Tibial nerve (tissue), 4 donors: ENCODE measurements at regions not wholly inside any gene's neighbourhood (a gene's known extent, or its start where the extent isn't known, plus 50 kb on each side); places are given as distances from the start of the nearest gene placed in this dataset.

Experiments used
- DNase-seq, 2 donors: peaks; one replicate each; pipeline ENCODE4 v3.0.0-alpha.2; 2019; ENCODE audit warnings: low spot score in 2 of 2
- H3K27ac ChIP-seq, 4 donors: fragments of 200-600 bp; sonication (generic) in 3 of 4; one replicate each; pipeline ENCODE4 v1.5.1; 2017 to 2019; ENCODE audit warnings: mild to moderate bottlenecking in 1 of 4
- H3K27me3 ChIP-seq, 2 donors: fragments of 200-600 bp; sonication (generic) in 1 of 2; one replicate each; pipeline versions ENCODE4 v1.5.1 to v1.6.0; 2017 to 2019
- H3K36me3 ChIP-seq, 3 donors: fragments of 200-600 bp; sonication (generic); one replicate each; pipeline ENCODE4 v1.5.1; 2018 to 2019
- H3K4me1 ChIP-seq, 4 donors: fragments of 200-600 bp; sonication (generic) in 3 of 4; one replicate each; pipeline ENCODE4 v1.5.1; 2017 to 2019
- H3K4me3 ChIP-seq, 4 donors: fragments of 200-600 bp; sonication (generic) in 3 of 4; one replicate each; pipeline ENCODE4 v1.5.1; 2017 to 2019; ENCODE audit warnings: mild to moderate bottlenecking in 1 of 4, moderate library complexity in 1 of 4
- H3K9me3 ChIP-seq, 4 donors: fragments of 200-600 bp; sonication (generic) in 3 of 4; one replicate each; pipeline ENCODE4 v1.5.1; 2017 to 2019
- CTCF ChIP-seq, 5 experiments: fragments of 200-600 bp in 3 of 5; fragments of 450-650 bp in 2 of 5; sonication (generic) in 3 of 5; IDR thresholded peaks; one replicate each; pipeline ENCODE4 v1.5.1; 2016 to 2019; ENCODE audit warnings: antibody characterized with exemption in 5 of 5, mild to moderate bottlenecking in 3 of 5, moderate library complexity in 2 of 5
- EP300 ChIP-seq, 2 donors: sonication (generic); formaldehyde crosslinking; IDR thresholded peaks; one replicate each; pipeline ENCODE4 v1.6.1; 2017; ENCODE audit warnings: antibody characterized with exemption in 2 of 2, mild to moderate bottlenecking in 1 of 2
- POLR2A ChIP-seq, 2 donors: fragments of 450-650 bp; IDR thresholded peaks; one replicate each; pipeline ENCODE4 v1.6.1; 2017; ENCODE audit warnings: antibody characterized with exemption in 2 of 2, mild to moderate bottlenecking in 2 of 2, moderate library complexity in 2 of 2
- WGBS, 2 donors: methylation state at CpG; one replicate each; pipeline ENCODE4 v1.1.5; 2018; 5-methylcytosine and 5-hydroxymethylcytosine counted together

- WGBS, 2 donors: 67 to 70% methylated on average over 3 of the region's 3 CpGs
- no peaks in the 10 kb centered on the region for H3K36me3 ChIP-seq
- H3K4me1 ChIP-seq: no peaks in the 10 kb centered on the region
- no peak overlapping the region for H3K4me3 ChIP-seq
- no peaks in the 10 kb centered on the region for H3K9me3 ChIP-seq
- no peaks in the 10 kb centered on the region for H3K27me3 ChIP-seq
- no peak overlapping the region for H3K27ac ChIP-seq
- TF ChIP-seq EP300 (IDR thresholded peaks at IDR 0.05) (no peak), POLR2A (IDR thresholded peaks at IDR 0.05) (no peak), CTCF (IDR thresholded peaks at IDR 0.05) (no peak)
- DNase-seq: no peak
Measured at GRCh38 chr2:180927030-180927686, 53.2 kb upstream of the UBE2E3 start.

GRCh38 chr2:180925700-180926099, 54.7 kb upstream of the UBE2E3 start:
- TF ChIP-seq EP300 (IDR thresholded peaks at IDR 0.05) (no peak), CTCF (IDR thresholded peaks at IDR 0.05) (no peak), POLR2A (IDR thresholded peaks at IDR 0.05) (no peak)
- Histone ChIP-seq H3K36me3 (no peaks in the 10 kb centered on the region), H3K9me3 (no peaks in the 10 kb centered on the region), H3K4me1 (no peaks in the 10 kb centered on the region), H3K27ac (no peak overlapping the region), H3K4me3 (no peak overlapping the region), H3K27me3 (no peaks in the 10 kb centered on the region)
- no peak for DNase-seq
- 77 to 89% methylated on average over 2 of the region's 2 CpGs for WGBS, 2 donors

- Histone ChIP-seq H3K4me1 (no peaks in the 10 kb centered on the region), H3K36me3 (no peaks in the 10 kb centered on the region), H3K9me3 (no peaks in the 10 kb centered on the region), H3K27me3 (no peaks in the 10 kb centered on the region), H3K27ac (no peak overlapping the region), H3K4me3 (no peak overlapping the region)
- TF ChIP-seq EP300 (IDR thresholded peaks at IDR 0.05) (no peak), POLR2A (IDR thresholded peaks at IDR 0.05) (no peak), CTCF (IDR thresholded peaks at IDR 0.05) (no peak)
- no peak for DNase-seq
- 68 to 70% methylated on average over 2 of the region's 2 CpGs for WGBS, 2 donors
Measured at GRCh38 chr2:180924063-180924462, 56.3 kb upstream of the UBE2E3 start.

- TF ChIP-seq POLR2A (IDR thresholded peaks at IDR 0.05) (no peak), EP300 (IDR thresholded peaks at IDR 0.05) (no peak), CTCF (IDR thresholded peaks at IDR 0.05) (no peak)
- Histone ChIP-seq H3K4me1 (no peaks in the 10 kb centered on the region), H3K9me3 (no peaks in the 10 kb centered on the region), H3K4me3 (no peak overlapping the region), H3K27me3 (no peaks in the 10 kb centered on the region), H3K27ac (no peak overlapping the region), H3K36me3 (no peaks in the 10 kb centered on the region)
- no peak for DNase-seq
- 83 to 84% methylated on average over 9 of the region's 9 CpGs for WGBS, 2 donors
Measured at GRCh38 chr2:180910831-180911665, 69.4 kb upstream of the UBE2E3 start.

- Histone ChIP-seq H3K27me3 (no peaks in the 10 kb centered on the region), H3K9me3 (no peaks in the 10 kb centered on the region), H3K27ac (no peak overlapping the region), H3K4me1 (no peaks in the 10 kb centered on the region), H3K36me3 (no peaks in the 10 kb centered on the region), H3K4me3 (no peak overlapping the region)
- WGBS, 2 donors: 27 to 39% methylated on average over 1 of the region's 1 CpG
- TF ChIP-seq EP300 (IDR thresholded peaks at IDR 0.05) (no peak), POLR2A (IDR thresholded peaks at IDR 0.05) (no peak), CTCF (IDR thresholded peaks at IDR 0.05) (no peak)
- DNase-seq: no peak
Measured at GRCh38 chr2:180907731-180908130, 72.7 kb upstream of the UBE2E3 start.
